Activated CD8-positive, alpha-beta T cell treated with anti-CD3 and anti-CD28 coated beads for 36 hours (primary cell): ENCODE measurements at regions not wholly inside any gene's neighbourhood (a gene's known extent, or its start where the extent isn't known, plus 50 kb on each side); places are given as distances from the start of the nearest gene placed in this dataset.

Experiments
- ATAC-seq: fragments of 200-7000 bp; cut with Tn5 transposase; one replicate; pipeline ENCODE4 v1.10.0; 2021; ENCODE audit warnings: mild to moderate bottlenecking, moderate library complexity
- CTCF ChIA-PET: fragments of 350-600 bp; sonication (Branson Sonifier 250); formaldehyde crosslinking; loops from one replicate; lab custom pipeline; 2021; ENCODE audit warnings: antibody characterized with exemption; lab: Charles Lee
- POLR2A ChIA-PET: fragments of 350-600 bp; sonication (Branson Sonifier 250); formaldehyde crosslinking; loops from one replicate; lab custom pipeline; 2021; ENCODE audit warnings: antibody characterized with exemption; lab: Charles Lee
- DNase-seq: peaks from one replicate; pipeline ENCODE4 v3.0.0-alpha.2; 2020
- H3K27ac Mint-ChIP-seq: one replicate; pipeline ENCODE4 v1.8.0; 2021; ENCODE audit warnings: mild to moderate bottlenecking, mixed read lengths
- H3K27me3 Mint-ChIP-seq: one replicate; pipeline ENCODE4 v1.8.0; 2021; ENCODE audit warnings: mixed read lengths
- H3K36me3 Mint-ChIP-seq: one replicate; pipeline ENCODE4 v1.8.0; 2021; ENCODE audit warnings: low read depth, mixed read lengths
- H3K4me1 Mint-ChIP-seq: one replicate; pipeline ENCODE4 v1.8.0; 2021; ENCODE audit warnings: low read depth, mixed read lengths
- H3K4me3 Mint-ChIP-seq: one replicate; pipeline ENCODE4 v1.8.0; 2021; ENCODE audit warnings: mild to moderate bottlenecking, moderate library complexity, mixed read lengths
- H3K9me3 Mint-ChIP-seq: one replicate; pipeline ENCODE4 v1.8.0; 2021; ENCODE audit warnings: mixed read lengths
- CTCF ChIP-seq: fragments of 200-600 bp; IDR thresholded peaks from one replicate; pipeline ENCODE4 v1.8.0; 2022; ENCODE audit warnings: antibody characterized with exemption, mild to moderate bottlenecking
- intact Hi-C: fragments of 100-400 bp; cut with micrococcal nuclease; formaldehyde crosslinking; loops from one replicate; pipeline ENCODE4 v1.10.0; 2022

- peaks cover 24% of the 10 kb centered on the region for H3K27me3 Mint-ChIP-seq
- intact Hi-C loops = no loop called here
- ChIA-PET CTCF (no interaction called here), POLR2A (no interaction called here)
- no peaks in the 10 kb centered on the region for H3K9me3 Mint-ChIP-seq
- H3K27ac Mint-ChIP-seq = no peak overlapping the region
- DNase-seq (no peak), ATAC-seq (no peak)
- no peak for TF ChIP-seq CTCF
- H3K4me1 Mint-ChIP-seq = peaks cover 3% of the 10 kb centered on the region
- H3K4me3 Mint-ChIP-seq = no peak overlapping the region
- H3K36me3 Mint-ChIP-seq = no peaks in the 10 kb centered on the region
These were observed 287.1 kb upstream of the MGAT5 start for GRCh38 chr2:133966720-133967304.

GRCh38 chr2:133967326-133967725 lies 286.5 kb upstream of the MGAT5 start:
- DNase-seq (no peak), ATAC-seq (no peak)
- no peaks in the 10 kb centered on the region for H3K36me3 Mint-ChIP-seq
- intact Hi-C loops = no loop called here
- peaks cover 21% of the 10 kb centered on the region for H3K27me3 Mint-ChIP-seq
- no peak overlapping the region for H3K4me3 Mint-ChIP-seq
- peaks cover 3% of the 10 kb centered on the region for H3K4me1 Mint-ChIP-seq
- H3K9me3 Mint-ChIP-seq = no peaks in the 10 kb centered on the region
- TF ChIP-seq CTCF = no peak
- no peak overlapping the region for H3K27ac Mint-ChIP-seq
- POLR2A ChIA-PET = no interaction called here
- CTCF ChIA-PET = no interaction called here

GRCh38 chr2:133968446-133968845 lies 285.4 kb upstream of the MGAT5 start:
- Mint-ChIP-seq H3K27me3 (peaks cover 16% of the 10 kb centered on the region), H3K36me3 (no peaks in the 10 kb centered on the region), H3K4me1 (peaks cover 3% of the 10 kb centered on the region), H3K4me3 (no peak overlapping the region), H3K9me3 (no peaks in the 10 kb centered on the region), H3K27ac (no peak overlapping the region)
- POLR2A ChIA-PET = no interaction called here
- ATAC-seq (no peak), DNase-seq (no peak)
- intact Hi-C loops = no loop called here
- TF ChIP-seq CTCF = no peak
- CTCF ChIA-PET = interaction anchor here (0.9 to 1.7 kb wide), 2 partner anchors 19 to 81 kb away, joined by 3 to 6 read pairs; no protein-coding TSS in a partner anchor

GRCh38 chr2:133970641-133971040 lies 283.2 kb upstream of the MGAT5 start:
- CTCF ChIA-PET = no interaction called here
- peaks cover 15% of the 10 kb centered on the region for H3K27me3 Mint-ChIP-seq

GRCh38 chr2:133972297-133972696 lies 281.6 kb upstream of the MGAT5 start:
- Mint-ChIP-seq H3K27me3 (peaks cover 14% of the 10 kb centered on the region), H3K27ac (no peak overlapping the region), H3K4me1 (peaks cover 3% of the 10 kb centered on the region), H3K36me3 (no peaks in the 10 kb centered on the region), H3K9me3 (no peaks in the 10 kb centered on the region), H3K4me3 (no peak overlapping the region)
- CTCF ChIA-PET = no interaction called here
- intact Hi-C loops = no loop called here
- no peak for ATAC-seq
- no peak for DNase-seq
- POLR2A ChIA-PET = no interaction called here
- TF ChIP-seq CTCF = no peak

More at GRCh38 chr2:133970641-133971040, 283.2 kb upstream of the MGAT5 start:
- Mint-ChIP-seq H3K4me3 (no peak overlapping the region), H3K9me3 (no peaks in the 10 kb centered on the region), H3K27ac (no peak overlapping the region), H3K36me3 (no peaks in the 10 kb centered on the region), H3K4me1 (peaks cover 7% of the 10 kb centered on the region)
- POLR2A ChIA-PET = no interaction called here
- ATAC-seq (no peak), DNase-seq (no peak)
- no peak for TF ChIP-seq CTCF
- intact Hi-C loops = no loop called here
